HL-60 (cell line): ENCODE measurements at regions not wholly inside any gene's neighbourhood (a gene's known extent, or its start where the extent isn't known, plus 50 kb on each side); places are given as distances from the start of the nearest gene placed in this dataset.

Source experiments
- DNase-seq, 2 experiments: peaks; one replicate each; pipeline ENCODE4 v3.0.0-alpha.2; 2010 to 2020; ENCODE audit warnings: low read depth in 1 of 2, low spot score in 1 of 2
- H3K27ac ChIP-seq: fragments of 250-450 bp; sonication (Bioruptor Pico); replicated peaks from 2 replicates; pipeline ENCODE4 v1.5.1; 2020; ENCODE audit warnings: mild to moderate bottlenecking, moderate library complexity
- H3K27me3 ChIP-seq: fragments of 250-450 bp; sonication (Bioruptor Pico); 2 replicates; pipeline ENCODE4 v1.5.1; 2021; ENCODE audit warnings: mild to moderate bottlenecking, moderate library complexity; ENCODE audit not compliant: insufficient read depth, poor library complexity, severe bottlenecking
- H3K4me3 ChIP-seq: replicated peaks from 2 replicates; pipeline ENCODE4 v1.5.1; 2011; ENCODE audit warnings: mild to moderate bottlenecking, control low read depth, low read length; ENCODE audit not compliant: insufficient read depth
- GABPA ChIP-seq: IDR thresholded peaks from 2 replicates; pipeline ENCODE4 v1.6.1; 2012; ENCODE audit warnings: low read depth
- POLR2AphosphoS5 ChIP-seq: IDR thresholded peaks from 2 replicates; pipeline ENCODE4 v1.6.1; 2012; ENCODE audit warnings: low read depth
- SPI1 ChIP-seq: IDR thresholded peaks from 2 replicates; pipeline ENCODE4 v1.6.1; 2012; ENCODE audit warnings: low read depth, mild to moderate bottlenecking, borderline replicate concordance
- TF ChIP-seq, protein P1 (sequence below): IDR thresholded peaks from 2 replicates; pipeline ENCODE4 v1.6.1; 2012; ENCODE audit warnings: low read depth; ENCODE audit not compliant: insufficient replicate concordance
- TF ChIP-seq, protein P2 (sequence below): IDR thresholded peaks from one replicate; pipeline ENCODE4 v1.5.1; 2011; ENCODE audit warnings: low read length, control low read depth, inconsistent platforms; ENCODE audit not compliant: insufficient read depth

DNA sequence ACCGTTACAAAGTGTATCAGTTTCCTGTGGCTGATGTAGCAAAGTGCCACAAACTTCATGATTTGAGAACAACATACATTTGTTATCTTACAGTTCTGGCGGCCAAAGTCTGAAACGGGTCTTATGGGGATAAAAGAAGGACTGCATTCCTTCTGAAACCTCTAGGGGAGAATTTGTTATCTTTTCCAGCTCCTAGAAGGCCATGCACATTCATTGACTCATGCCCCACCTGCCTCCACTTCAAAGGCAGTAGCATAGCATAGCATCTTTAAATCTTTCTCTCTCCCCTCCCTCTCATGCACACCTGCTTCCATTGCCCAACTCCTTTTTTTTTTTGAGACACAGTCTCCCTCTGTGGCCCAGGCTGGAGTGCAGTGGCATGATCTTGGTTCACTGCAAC lies 190.7 kb upstream of the DYNLRB2 start:
- Histone ChIP-seq H3K27me3 (no peaks in the 10 kb centered on the region), H3K4me3 (no peak overlapping the region), H3K27ac (no peak overlapping the region)
- TF ChIP-seq GABPA (no peak), POLR2AphosphoS5 (no peak), SPI1 (no peak)
- TF ChIP-seq, protein P1, sequence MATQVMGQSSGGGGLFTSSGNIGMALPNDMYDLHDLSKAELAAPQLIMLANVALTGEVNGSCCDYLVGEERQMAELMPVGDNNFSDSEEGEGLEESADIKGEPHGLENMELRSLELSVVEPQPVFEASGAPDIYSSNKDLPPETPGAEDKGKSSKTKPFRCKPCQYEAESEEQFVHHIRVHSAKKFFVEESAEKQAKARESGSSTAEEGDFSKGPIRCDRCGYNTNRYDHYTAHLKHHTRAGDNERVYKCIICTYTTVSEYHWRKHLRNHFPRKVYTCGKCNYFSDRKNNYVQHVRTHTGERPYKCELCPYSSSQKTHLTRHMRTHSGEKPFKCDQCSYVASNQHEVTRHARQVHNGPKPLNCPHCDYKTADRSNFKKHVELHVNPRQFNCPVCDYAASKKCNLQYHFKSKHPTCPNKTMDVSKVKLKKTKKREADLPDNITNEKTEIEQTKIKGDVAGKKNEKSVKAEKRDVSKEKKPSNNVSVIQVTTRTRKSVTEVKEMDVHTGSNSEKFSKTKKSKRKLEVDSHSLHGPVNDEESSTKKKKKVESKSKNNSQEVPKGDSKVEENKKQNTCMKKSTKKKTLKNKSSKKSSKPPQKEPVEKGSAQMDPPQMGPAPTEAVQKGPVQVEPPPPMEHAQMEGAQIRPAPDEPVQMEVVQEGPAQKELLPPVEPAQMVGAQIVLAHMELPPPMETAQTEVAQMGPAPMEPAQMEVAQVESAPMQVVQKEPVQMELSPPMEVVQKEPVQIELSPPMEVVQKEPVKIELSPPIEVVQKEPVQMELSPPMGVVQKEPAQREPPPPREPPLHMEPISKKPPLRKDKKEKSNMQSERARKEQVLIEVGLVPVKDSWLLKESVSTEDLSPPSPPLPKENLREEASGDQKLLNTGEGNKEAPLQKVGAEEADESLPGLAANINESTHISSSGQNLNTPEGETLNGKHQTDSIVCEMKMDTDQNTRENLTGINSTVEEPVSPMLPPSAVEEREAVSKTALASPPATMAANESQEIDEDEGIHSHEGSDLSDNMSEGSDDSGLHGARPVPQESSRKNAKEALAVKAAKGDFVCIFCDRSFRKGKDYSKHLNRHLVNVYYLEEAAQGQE: no peak
- TF ChIP-seq, protein P2, sequence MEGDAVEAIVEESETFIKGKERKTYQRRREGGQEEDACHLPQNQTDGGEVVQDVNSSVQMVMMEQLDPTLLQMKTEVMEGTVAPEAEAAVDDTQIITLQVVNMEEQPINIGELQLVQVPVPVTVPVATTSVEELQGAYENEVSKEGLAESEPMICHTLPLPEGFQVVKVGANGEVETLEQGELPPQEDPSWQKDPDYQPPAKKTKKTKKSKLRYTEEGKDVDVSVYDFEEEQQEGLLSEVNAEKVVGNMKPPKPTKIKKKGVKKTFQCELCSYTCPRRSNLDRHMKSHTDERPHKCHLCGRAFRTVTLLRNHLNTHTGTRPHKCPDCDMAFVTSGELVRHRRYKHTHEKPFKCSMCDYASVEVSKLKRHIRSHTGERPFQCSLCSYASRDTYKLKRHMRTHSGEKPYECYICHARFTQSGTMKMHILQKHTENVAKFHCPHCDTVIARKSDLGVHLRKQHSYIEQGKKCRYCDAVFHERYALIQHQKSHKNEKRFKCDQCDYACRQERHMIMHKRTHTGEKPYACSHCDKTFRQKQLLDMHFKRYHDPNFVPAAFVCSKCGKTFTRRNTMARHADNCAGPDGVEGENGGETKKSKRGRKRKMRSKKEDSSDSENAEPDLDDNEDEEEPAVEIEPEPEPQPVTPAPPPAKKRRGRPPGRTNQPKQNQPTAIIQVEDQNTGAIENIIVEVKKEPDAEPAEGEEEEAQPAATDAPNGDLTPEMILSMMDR: no peak
- DNase-seq: no peak

DNA sequence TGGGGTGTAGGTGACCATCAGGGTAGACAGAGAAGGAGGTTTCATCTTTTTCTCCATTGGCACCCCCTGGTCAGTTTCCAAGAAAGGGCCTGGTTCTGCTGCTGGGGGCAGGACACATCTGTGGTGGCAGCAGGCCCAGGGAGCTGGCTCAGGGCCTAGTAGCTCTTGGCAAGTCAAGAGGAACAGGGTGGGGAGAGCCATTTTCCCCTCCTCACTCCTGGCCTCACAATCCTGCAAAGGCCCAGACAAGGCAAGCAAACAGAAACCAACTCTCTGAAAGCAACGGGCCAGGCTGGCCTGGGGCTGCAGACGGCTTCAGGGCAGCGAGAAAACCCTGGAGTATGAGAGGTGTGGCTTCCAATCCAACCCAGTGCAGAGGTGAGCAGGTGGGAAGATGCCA lies 192.9 kb upstream of the DYNLRB2 start:
- Histone ChIP-seq H3K27me3 (no peaks in the 10 kb centered on the region), H3K4me3 (no peak overlapping the region), H3K27ac (no peak overlapping the region)
- TF ChIP-seq, protein P2: no peak
- TF ChIP-seq SPI1 (no peak), GABPA (no peak), POLR2AphosphoS5 (no peak)
- TF ChIP-seq, protein P1: no peak
- DNase-seq: no peak

DNA sequence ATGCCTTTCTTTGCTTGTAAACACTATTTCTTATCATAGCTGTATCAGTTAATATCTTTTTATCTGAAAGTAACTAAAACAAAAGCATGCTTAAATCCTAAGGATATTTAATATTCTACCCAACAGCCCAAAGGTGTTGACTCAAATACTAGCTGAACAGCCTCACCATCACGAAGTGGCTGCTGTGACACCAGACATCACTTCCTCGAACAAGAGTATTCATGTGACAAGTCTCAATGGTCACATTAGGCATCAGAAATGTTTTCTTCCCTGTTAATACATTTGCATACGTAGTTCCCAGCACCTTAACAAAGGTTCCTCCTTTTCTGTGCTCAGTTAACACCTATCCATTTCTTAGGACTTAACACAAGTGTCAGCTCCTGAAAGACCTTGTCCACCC lies 193.8 kb upstream of the DYNLRB2 start:
- TF ChIP-seq, protein P2: no peak
- no peak for TF ChIP-seq GABPA
- TF ChIP-seq POLR2AphosphoS5: no peak
- TF ChIP-seq, protein P1: no peak
- no peak for TF ChIP-seq SPI1
- Histone ChIP-seq H3K27me3 (no peaks in the 10 kb centered on the region), H3K27ac (no peak overlapping the region), H3K4me3 (no peak overlapping the region)
- DNase-seq: no peak
